HepG2 (cell line): ENCODE measurements at regions not wholly inside any gene's neighbourhood (a gene's known extent, or its start where the extent isn't known, plus 50 kb on each side); places are given as distances from the start of the nearest gene placed in this dataset.

Experiments used
- ATAC-seq: fragments of 200-7000 bp; cut with Tn5 transposase; 3 replicates; pipeline ENCODE4 v1.9.1; 2020; ENCODE audit warnings: mild to moderate bottlenecking, moderate library complexity
- BruUV-seq: library from RNA; stranded (reverse); fragments of 400-500 nt; replicated peaks from 2 replicates; lab custom pipeline; 2021; lab: Mats Ljungman, UMichigan
- CTCF ChIA-PET: fragments of 300-600 bp; formaldehyde crosslinking; extraction: SDS; loops from one replicate; lab custom pipeline; 2021; ENCODE audit warnings: low total read pairs, inconsistent platforms, low intra/inter-chr PET ratio; lab: Yijun Ruan, JAX
- POLR2A ChIA-PET: fragments of 350-600 bp; sonication (Branson Sonifier 250); formaldehyde crosslinking; loops from one replicate; lab custom pipeline; 2020; ENCODE audit warnings: antibody characterized with exemption, inconsistent platforms; lab: Yijun Ruan, JAX
- DNase-seq: peaks from one replicate; pipeline ENCODE4 v3.0.0-alpha.2; 2015; ENCODE audit warnings: low spot score
- FAIRE-seq: peaks from 3 replicates; lab custom pipeline; 2011; peaks lifted over from hg19 to GRCh38; lab: Jason Lieb, UNC
- H2AFZ ChIP-seq: one replicate; pipeline ENCODE4 v1.6.1; 2011; ENCODE audit warnings: low read length, inconsistent platforms
- H3K27ac ChIP-seq: fragments of 300-600 bp; 3 replicates; pipeline ENCODE4 v1.8.0; 2011; ENCODE audit warnings: mixed run types, mild to moderate bottlenecking, mixed read lengths, low read length, inconsistent platforms; ENCODE audit not compliant: insufficient read depth; ENCODE audit errors: extremely low read length
- H3K27me3 ChIP-seq, 2 experiments: fragments of 200-600 bp in 1 of 2; 2 replicates in 1 of 2; 3 replicates in 1 of 2; pipeline versions ENCODE4 v1.6.0 to v1.8.0; 2011; ENCODE audit warnings: low read length in 2 of 2, mild to moderate bottlenecking in 2 of 2, moderate library complexity in 2 of 2, inconsistent platforms in 1 of 2; ENCODE audit not compliant: insufficient read depth in 2 of 2, control insufficient read depth in 1 of 2
- H3K36me3 ChIP-seq, 2 experiments: fragments of 200-600 bp in 1 of 2; replicated peaks in 1 of 2; 2 replicates in 1 of 2; 3 replicates in 1 of 2; pipeline versions ENCODE4 v1.5.1 to v1.8.0; 2011; ENCODE audit warnings: low read length in 2 of 2, inconsistent platforms in 1 of 2; ENCODE audit not compliant: insufficient read depth in 2 of 2, control insufficient read depth in 1 of 2
- H3K4me1 ChIP-seq: 2 replicates; pipeline ENCODE4 v1.5.1; 2012; ENCODE audit warnings: low read length, inconsistent platforms; ENCODE audit not compliant: insufficient read depth
- H3K4me2 ChIP-seq: 2 replicates; pipeline ENCODE4 v1.6.0; 2011; ENCODE audit warnings: low read depth, low read length, inconsistent platforms
- H3K4me3 ChIP-seq, 3 experiments: fragments of 200-600 bp in 1 of 3; sonication (generic), shearing (Covaris generic) in 1 of 3; replicated peaks in 1 of 3; 2 replicates each; pipeline ENCODE4 v1.5.1; 2011 to 2016; ENCODE audit warnings: low read length in 3 of 3, inconsistent platforms in 2 of 3, low read depth in 2 of 3, mild to moderate bottlenecking in 2 of 3, control low read depth in 1 of 3, mixed read lengths in 1 of 3; ENCODE audit not compliant: insufficient read depth in 1 of 3
- H3K79me2 ChIP-seq: one replicate; pipeline ENCODE4 v1.6.1; 2011; ENCODE audit warnings: low read length, inconsistent platforms; ENCODE audit not compliant: insufficient read depth
- H3K9ac ChIP-seq: 2 replicates; pipeline ENCODE4 v1.6.0; 2011; ENCODE audit warnings: mild to moderate bottlenecking, low read depth, low read length, inconsistent platforms; ENCODE audit not compliant: insufficient read depth
- H3K9me3 ChIP-seq: 2 replicates; pipeline ENCODE4 v1.5.1; 2012; ENCODE audit warnings: mild to moderate bottlenecking, low read length
- H4K20me1 ChIP-seq: 2 replicates; pipeline ENCODE4 v1.6.0; 2011; ENCODE audit warnings: inconsistent platforms, mild to moderate bottlenecking, low read length, moderate library complexity; ENCODE audit not compliant: insufficient read depth
- ATRX ChIP-seq: sonication (generic); formaldehyde crosslinking; IDR thresholded peaks from 2 replicates; pipeline ENCODE4 v1.4.0; 2020; ENCODE audit warnings: missing genetic modification reagents, borderline replicate concordance
- CSRNP2 ChIP-seq: sonication (generic); formaldehyde crosslinking; conservative IDR thresholded peaks from 2 replicates; pipeline ENCODE4 v1.8.0; 2022; ENCODE audit warnings: low read depth, missing genetic modification reagents
- FOXK2 ChIP-seq: fragments of 450-650 bp; IDR thresholded peaks from 2 replicates; pipeline ENCODE4 v1.6.1; 2016
- HDAC1 ChIP-seq: sonication (generic); formaldehyde crosslinking; IDR thresholded peaks from 2 replicates; pipeline ENCODE4 v1.5.1; 2020; ENCODE audit warnings: mild to moderate bottlenecking, missing genetic modification reagents
- RARG ChIP-seq: sonication (generic); formaldehyde crosslinking; IDR thresholded peaks from 2 replicates; pipeline ENCODE4 v1.4.0; 2020; ENCODE audit warnings: low read depth, mild to moderate bottlenecking, missing genetic modification reagents
- STAG1 ChIP-seq: sonication (generic); formaldehyde crosslinking; IDR thresholded peaks from 2 replicates; pipeline ENCODE4 v1.4.0; 2020; ENCODE audit warnings: missing genetic modification reagents
- ZBTB40 ChIP-seq, 2 experiments: fragments of 450-650 bp in 1 of 2; sonication (generic) in 1 of 2; formaldehyde crosslinking in 1 of 2; IDR thresholded peaks; 2 replicates each; pipeline versions ENCODE4 v1.6.1 to v1.8.0; 2016 to 2022; ENCODE audit warnings: antibody characterized with exemption in 1 of 2, mild to moderate bottlenecking in 1 of 2, missing genetic modification reagents in 1 of 2
- ZFP36L1 ChIP-seq: sonication (generic); formaldehyde crosslinking; IDR thresholded peaks from 2 replicates; pipeline ENCODE4 v1.8.0; 2022; ENCODE audit warnings: mild to moderate bottlenecking, missing genetic modification reagents, moderate library complexity
- ZFY ChIP-seq: sonication (generic); formaldehyde crosslinking; IDR thresholded peaks from 2 replicates; pipeline ENCODE4 v1.4.0; 2020; ENCODE audit warnings: missing genetic modification reagents
- ZNF550 ChIP-seq: sonication (generic); formaldehyde crosslinking; IDR thresholded peaks from 2 replicates; pipeline ENCODE4 v1.4.0; 2020; ENCODE audit warnings: mild to moderate bottlenecking, missing genetic modification reagents, borderline replicate concordance
- ZNF703 ChIP-seq: sonication (generic); formaldehyde crosslinking; IDR thresholded peaks from 2 replicates; pipeline ENCODE4 v1.5.1; 2020; ENCODE audit warnings: missing genetic modification reagents, mild to moderate bottlenecking, moderate library complexity, borderline replicate concordance
- ZNF737 ChIP-seq: sonication (generic); formaldehyde crosslinking; IDR thresholded peaks from 2 replicates; pipeline ENCODE4 v1.5.0; 2020; ENCODE audit warnings: missing genetic modification reagents, mild to moderate bottlenecking, borderline replicate concordance
- ZNF780A ChIP-seq: sonication (generic); formaldehyde crosslinking; IDR thresholded peaks from 2 replicates; pipeline ENCODE4 v1.8.0; 2022; ENCODE audit warnings: mild to moderate bottlenecking, missing genetic modification reagents, moderate library complexity
- ZNF782 ChIP-seq: sonication (generic); formaldehyde crosslinking; IDR thresholded peaks from 2 replicates; pipeline ENCODE4 v1.4.0; 2020; ENCODE audit warnings: missing genetic modification reagents, mild to moderate bottlenecking, borderline replicate concordance
- WGBS: methylation state at CpG from one replicate; pipeline ENCODE4 v1.1.6; 2017; ENCODE audit warnings: low lambda C conversion rate; 5-methylcytosine and 5-hydroxymethylcytosine counted together
- in situ Hi-C: cut with HindIII; loops from 2 replicates; pipeline ENCODE4 v1.10.0; 2017; ENCODE audit warnings: low pct_unique_long_range_greater_than_20kb; ENCODE audit not compliant: extremely low pct_ligation_motif_present
- intact Hi-C: fragments of 100-400 bp; cut with micrococcal nuclease; formaldehyde crosslinking; loops from one replicate; pipeline ENCODE4 v1.10.0; 2022; ENCODE audit not compliant: unreplicated experiment

GRCh38 chr10:33520223-33520622 is 185.8 kb upstream of the NRP1 start (continued):
- TF ChIP-seq ZNF703 (CRISPR knock-in tag) (no peak), ZNF550 (CRISPR knock-in tag) (no peak), ZFY (no peak), STAG1 (no peak), ZNF782 (CRISPR knock-in tag) (no peak), ZFP36L1 (CRISPR knock-in tag) (no peak), ZNF737 (CRISPR knock-in tag) (no peak), ZNF780A (no peak), ATRX (CRISPR knock-in tag) (no peak), RARG (CRISPR knock-in tag) (no peak), FOXK2 (no peak), CSRNP2 (CRISPR knock-in tag) (no peak)

GRCh38 chr10:33519130-33519860 is 184.8 kb upstream of the NRP1 start:
- Histone ChIP-seq H3K4me1 (no peaks in the 10 kb centered on the region), H3K4me2 (no peak overlapping the region), H3K4me3 (no peak overlapping the region), H3K9me3 (no peaks in the 10 kb centered on the region), H3K27ac (no peak overlapping the region), H3K27me3 (no peaks in the 10 kb centered on the region), H3K9ac (no peak overlapping the region), H3K79me2 (no peaks in the 10 kb centered on the region), H2AFZ (no peak overlapping the region), H4K20me1 (no peaks in the 10 kb centered on the region), H3K36me3 (no peaks in the 10 kb centered on the region)
- WGBS, result 56% methylated on average over 14 of the region's 14 CpGs
- in situ Hi-C loops, result no loop called here
- intact Hi-C loops, result no loop called here
- no peak for FAIRE-seq
- CTCF ChIA-PET, result no interaction called here
- ATAC-seq, result no peak
- POLR2A ChIA-PET, result no interaction called here
- peak; percentile 84 for TF ChIP-seq ZBTB40 (IDR thresholded peaks at IDR 0.05)
- no peak for TF ChIP-seq ZBTB40 (CRISPR knock-in tag; IDR thresholded peaks at IDR 0.05)
- no peak for TF ChIP-seq HDAC1 (CRISPR knock-in tag)
- no TSS peak for BruUV-seq
- no peak for DNase-seq
